HG02852 (cell line): ENCODE measurements at regions not wholly inside any gene's neighbourhood (a gene's known extent, or its start where the extent isn't known, plus 50 kb on each side); places are given as distances from the start of the nearest gene placed in this dataset.

Experiments
- ATAC-seq: cut with Tn5 transposase; IDR thresholded peaks from one replicate; pipeline ENCODE4 v1.9.1; 2021; ENCODE audit warnings: mild to moderate bottlenecking, moderate library complexity; ENCODE audit not compliant: unreplicated experiment

GRCh38 chr17:69819316-69820087 is 255.5 kb upstream of the KCNJ16 start:
- no peak for ATAC-seq

DNA sequence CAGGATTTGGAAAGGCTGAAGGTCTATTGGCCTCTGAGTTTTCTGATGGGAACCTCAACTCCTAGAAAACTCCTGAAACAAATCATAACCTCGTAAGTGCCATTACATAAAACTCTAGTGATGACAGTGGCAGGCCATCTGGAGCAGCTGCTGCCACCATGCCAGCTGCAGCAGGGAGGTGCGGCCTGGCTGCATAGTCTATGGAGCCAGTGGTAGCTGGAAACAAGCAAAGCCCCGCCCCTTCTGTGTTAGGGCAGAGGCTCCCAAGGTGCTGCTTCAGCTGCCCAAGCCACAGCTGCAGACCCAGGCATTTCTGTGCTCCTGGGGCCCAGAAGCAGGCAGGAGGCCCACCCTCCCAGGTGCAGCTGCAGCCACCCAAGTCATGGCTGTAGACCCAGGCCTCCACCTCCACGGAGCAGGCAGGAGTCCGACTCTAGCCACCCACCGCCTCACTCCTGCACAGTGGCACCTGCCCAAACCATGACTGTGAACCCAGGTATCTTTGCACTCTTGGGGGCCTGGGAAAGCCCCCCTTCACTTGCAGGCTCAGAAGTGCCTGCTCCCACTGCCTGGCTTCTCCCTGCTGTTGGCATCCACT is 254.1 kb upstream of the KCNJ16 start:
- ATAC-seq = no peak

DNA sequence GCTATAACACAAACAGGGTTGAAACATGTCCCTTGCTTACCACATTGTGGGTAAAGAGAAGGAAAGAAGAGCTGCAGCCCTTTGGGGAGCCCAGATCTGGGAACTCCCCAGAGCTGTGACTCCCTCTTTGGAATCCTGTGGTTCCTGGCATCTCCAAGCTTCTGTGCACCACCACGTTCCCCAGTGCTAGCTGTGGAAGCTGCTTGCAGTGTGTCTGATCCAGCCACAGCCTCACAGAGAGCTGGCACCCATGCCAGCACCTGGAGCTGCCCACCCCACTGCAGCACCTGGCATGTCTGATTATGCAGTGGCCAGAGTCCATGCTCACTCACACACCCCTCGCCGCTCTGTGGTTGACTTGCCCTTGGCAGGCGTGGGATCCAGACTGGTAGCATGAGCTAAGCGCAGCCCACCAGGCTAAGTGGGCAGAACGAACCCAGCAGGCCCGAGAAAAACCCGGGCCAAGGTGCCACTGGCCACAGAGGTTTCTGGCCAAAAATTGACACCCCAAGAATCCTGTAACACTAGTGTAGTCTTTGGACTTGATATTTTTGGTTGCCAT is 252.6 kb upstream of the KCNJ16 start:
- ATAC-seq = no peak

DNA sequence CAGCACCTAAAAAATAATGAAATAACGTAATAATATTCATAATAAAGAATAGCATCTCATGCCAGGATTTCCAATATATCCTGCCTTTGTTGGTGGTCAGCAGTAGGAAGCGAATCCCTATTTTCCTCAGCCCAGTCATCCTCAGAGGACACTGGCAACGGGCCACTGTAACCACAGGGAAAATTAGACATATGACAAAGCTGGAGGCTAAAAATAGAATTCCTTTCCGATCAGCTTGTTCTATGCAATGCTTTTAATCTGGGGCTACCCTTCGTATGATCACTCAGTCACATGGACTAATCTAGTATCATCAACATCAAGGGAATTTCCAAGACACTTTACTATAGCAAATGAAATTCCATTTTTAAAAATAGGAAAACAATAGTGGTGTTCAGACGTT is 246.9 kb upstream of the KCNJ16 start:
- no peak for ATAC-seq

- ATAC-seq = no peak
Observed at GRCh38 chr17:69834494-69834893, 240.5 kb upstream of the KCNJ16 start.

GRCh38 chr17:69851736-69852135 is 223.3 kb upstream of the KCNJ16 start:
- no peak for ATAC-seq

GRCh38 chr17:69853541-69854224 is 221.3 kb upstream of the KCNJ16 start:
- no peak for ATAC-seq

- ATAC-seq = no peak
Observed at GRCh38 chr17:69854225-69854780, 220.7 kb upstream of the KCNJ16 start.

- ATAC-seq = no peak
Observed at GRCh38 chr17:69856946-69857345, 218.1 kb upstream of the KCNJ16 start.

- no peak for ATAC-seq
Observed at GRCh38 chr17:69857412-69857835, 217.6 kb upstream of the KCNJ16 start.

- ATAC-seq = no peak
Observed at GRCh38 chr17:69858460-69858859, 216.6 kb upstream of the KCNJ16 start.

- ATAC-seq = no peak
Observed at GRCh38 chr17:69860142-69860680, 214.8 kb upstream of the KCNJ16 start.

DNA sequence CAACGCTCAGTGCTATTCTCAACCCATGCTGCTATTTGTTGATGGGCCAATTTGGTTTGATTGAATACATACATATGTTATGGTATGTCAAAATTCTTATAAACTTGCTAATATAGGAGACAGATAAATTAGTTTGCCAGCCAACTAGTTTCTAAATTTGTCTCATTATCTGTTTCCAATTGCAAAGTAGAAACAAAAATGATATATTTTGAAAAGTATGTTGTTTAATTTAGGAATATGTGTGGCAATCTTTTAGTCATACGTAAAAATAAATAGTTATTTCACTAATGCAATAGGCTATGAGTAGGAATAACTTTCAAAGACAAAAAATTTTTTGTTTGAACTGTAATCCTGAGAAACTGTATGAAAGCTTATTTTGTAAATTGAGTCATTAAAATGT is 210.6 kb upstream of the KCNJ16 start:
- ATAC-seq = no peak

GRCh38 chr17:69869667-69870066 is 205.4 kb upstream of the KCNJ16 start:
- ATAC-seq = peak; percentile 88

- ATAC-seq = peak; percentile 75
Observed at GRCh38 chr17:69870091-69870530, 204.9 kb upstream of the KCNJ16 start.

- ATAC-seq = no peak
Observed at GRCh38 chr17:69870751-69871199, 204.2 kb upstream of the KCNJ16 start.

- ATAC-seq = no peak
Observed at GRCh38 chr17:69871318-69871717, 203.7 kb upstream of the KCNJ16 start.

DNA sequence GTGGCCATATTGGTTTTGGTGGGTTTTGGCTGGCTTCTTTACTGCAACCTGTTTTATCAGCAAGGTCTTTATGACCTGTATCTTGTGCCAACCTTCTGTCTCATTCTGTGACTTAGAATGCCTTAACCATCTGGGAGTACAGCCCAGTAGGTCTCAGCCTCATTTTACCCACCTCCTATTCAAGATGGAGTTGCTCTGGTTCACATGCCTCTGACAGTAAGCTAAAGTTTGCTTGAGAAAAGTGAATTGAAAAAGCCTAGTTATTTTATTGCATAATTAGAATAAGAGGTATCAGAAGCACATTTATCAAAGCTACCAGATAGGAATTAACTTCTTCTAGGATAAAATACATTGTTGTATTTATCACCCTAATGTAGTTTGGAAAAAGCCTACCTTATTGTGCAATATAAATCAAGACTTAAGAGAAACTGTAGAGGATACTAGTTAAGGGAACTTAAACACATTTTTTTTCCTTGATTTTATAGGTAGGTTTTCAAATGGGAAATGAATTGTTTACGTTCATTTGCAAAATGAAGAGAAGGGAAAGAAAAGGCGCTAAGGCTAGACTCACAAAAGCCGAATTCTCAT is 202.3 kb upstream of the KCNJ16 start:
- ATAC-seq = no peak

DNA sequence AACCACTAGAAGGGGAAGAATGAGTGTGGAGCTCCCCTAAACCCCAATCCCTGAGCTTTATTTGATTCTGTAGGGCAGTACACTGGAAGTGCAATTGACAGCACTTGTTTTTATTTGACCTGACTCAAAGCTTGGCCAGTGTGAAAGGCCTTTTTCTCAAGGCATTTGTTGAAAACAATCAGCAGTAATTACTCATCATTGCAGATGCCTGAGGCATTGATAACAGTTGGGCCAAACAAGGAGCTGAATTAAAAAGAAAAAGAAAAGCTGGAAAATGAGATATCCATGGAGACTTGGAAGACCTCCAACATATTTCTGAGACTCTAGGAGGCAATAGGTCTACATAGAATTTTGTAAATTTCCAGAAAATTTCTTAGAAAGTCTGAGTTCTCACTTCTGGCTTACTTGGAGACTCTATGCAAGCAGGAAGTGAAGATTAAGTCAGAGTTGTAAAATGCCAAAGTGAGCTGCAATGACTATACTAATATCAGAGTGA is 200.8 kb upstream of the KCNJ16 start:
- no peak for ATAC-seq

DNA sequence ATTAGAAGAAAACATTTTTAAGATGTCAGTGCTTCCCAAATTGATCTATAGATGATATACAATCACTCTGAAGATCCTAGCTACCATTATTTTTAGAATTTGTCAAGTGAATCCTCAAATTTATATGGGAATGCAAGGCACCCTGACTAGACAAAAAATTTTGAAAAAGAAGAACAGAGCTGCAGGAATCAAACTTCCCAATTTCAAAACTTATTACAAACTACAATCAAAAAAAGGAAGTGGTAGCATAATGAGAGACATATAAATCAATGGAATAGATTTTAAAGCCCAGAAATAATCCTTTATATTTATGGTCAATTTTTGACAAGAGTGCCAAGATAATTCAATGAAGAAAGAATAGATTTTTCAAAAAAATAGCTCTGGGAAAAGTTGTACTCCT is 198.3 kb upstream of the KCNJ16 start:
- no peak for ATAC-seq
